Smooth muscle cell (in vitro differentiated cells): ENCODE measurements at regions not wholly inside any gene's neighbourhood (a gene's known extent, or its start where the extent isn't known, plus 50 kb on each side); places are given as distances from the start of the nearest gene placed in this dataset.
A peak's percentile ranks its signal among the peaks of the same experiment; 100 is the strongest.
"Not testable (repeated sequence)": the region's sequence is repeated elsewhere in the genome, so short reads cannot be mapped to it uniquely, and the experiment has no call there.

Source experiments
- DNase-seq: peaks from one replicate; lab custom pipeline; 2025; ENCODE audit not compliant: unreplicated experiment; lab: John Stamatoyannopoulos, UW
- H2AFZ ChIP-seq: fragments of 200-600 bp; sonication (generic); 2 replicates; pipeline ENCODE4 v1.6.0; 2016; ENCODE audit warnings: antibody characterized with exemption, low read depth, mild to moderate bottlenecking
- H3F3A ChIP-seq: fragments of 200-600 bp; sonication (generic); 2 replicates; pipeline ENCODE4 v1.6.0; 2017; ENCODE audit warnings: antibody characterized with exemption, low read depth
- H3K27ac ChIP-seq: fragments of 200-600 bp; sonication (generic); 2 replicates; pipeline ENCODE4 v1.5.1; 2016; ENCODE audit warnings: low read depth, mild to moderate bottlenecking
- H3K27me3 ChIP-seq: fragments of 200-600 bp; sonication (generic); 2 replicates; pipeline ENCODE4 v1.6.1; 2016; ENCODE audit warnings: low read depth, mild to moderate bottlenecking
- H3K36me3 ChIP-seq: fragments of 200-600 bp; sonication (generic); 2 replicates; pipeline ENCODE4 v1.5.1; 2016; ENCODE audit warnings: low read depth
- H3K4me1 ChIP-seq: fragments of 200-600 bp; sonication (generic); 2 replicates; pipeline ENCODE4 v1.5.1; 2016; ENCODE audit warnings: low read depth
- H3K4me2 ChIP-seq: fragments of 200-600 bp; sonication (generic); 2 replicates; pipeline ENCODE4 v1.6.0; 2016; ENCODE audit warnings: mild to moderate bottlenecking
- H3K4me3 ChIP-seq: fragments of 200-600 bp; sonication (generic); 2 replicates; pipeline ENCODE4 v1.5.1; 2016; ENCODE audit warnings: mild to moderate bottlenecking
- H3K79me2 ChIP-seq: fragments of 200-600 bp; sonication (generic); 2 replicates; pipeline ENCODE4 v1.6.0; 2016; ENCODE audit warnings: low read depth, mild to moderate bottlenecking
- H3K9ac ChIP-seq: fragments of 200-600 bp; sonication (generic); 2 replicates; pipeline ENCODE4 v1.6.0; 2016; ENCODE audit warnings: low read depth
- H3K9me3 ChIP-seq: fragments of 200-600 bp; sonication (generic); replicated peaks from 2 replicates; pipeline ENCODE4 v1.5.1; 2016; ENCODE audit warnings: low read depth
- H4K20me1 ChIP-seq: fragments of 200-600 bp; sonication (generic); 2 replicates; pipeline ENCODE4 v1.6.0; 2016; ENCODE audit warnings: low read depth
- WGBS: methylation state at CpG from one replicate; pipeline ENCODE4 v1.1.7; 2016; ENCODE audit warnings: low lambda C conversion rate; 5-methylcytosine and 5-hydroxymethylcytosine counted together
- TF ChIP-seq, protein P1 (sequence below): fragments of 200-600 bp; sonication (generic); IDR thresholded peaks from 2 replicates; pipeline ENCODE4 v1.5.1; 2017; ENCODE audit warnings: borderline replicate concordance, mild to moderate bottlenecking, antibody characterized with exemption; ENCODE audit not compliant: insufficient read depth, poor library complexity, severe bottlenecking

DNA sequence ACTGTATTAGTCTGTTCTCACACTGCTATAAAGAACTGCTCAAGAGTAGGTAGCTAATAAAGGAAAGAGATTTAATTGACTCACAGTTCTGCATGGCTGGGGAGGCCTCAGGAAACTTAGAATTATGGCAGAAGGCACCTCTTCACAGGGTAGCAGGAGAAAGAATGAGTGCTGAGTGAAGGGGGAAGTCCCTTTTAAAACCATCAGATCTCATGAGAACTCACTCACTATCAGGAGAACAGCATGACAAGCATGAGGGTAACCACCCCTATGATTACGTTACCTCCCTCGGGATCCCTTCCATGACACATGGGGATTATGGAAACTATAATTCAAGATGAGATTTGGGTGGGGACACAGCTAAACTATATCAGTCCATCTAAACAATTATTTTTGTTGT lies 261.0 kb downstream of the SPRY1 start:
- not testable (repeated sequence) for H4K20me1 ChIP-seq, H3K9ac ChIP-seq, H3K4me3 ChIP-seq, H3K27ac ChIP-seq, H3K27me3 ChIP-seq, H3K79me2 ChIP-seq, H3K9me3 ChIP-seq, H3K36me3 ChIP-seq, DNase-seq, H2AFZ ChIP-seq, H3F3A ChIP-seq, H3K4me2 ChIP-seq, H3K4me1 ChIP-seq
- WGBS = 90% methylated on average over 2 of the region's 2 CpGs

DNA sequence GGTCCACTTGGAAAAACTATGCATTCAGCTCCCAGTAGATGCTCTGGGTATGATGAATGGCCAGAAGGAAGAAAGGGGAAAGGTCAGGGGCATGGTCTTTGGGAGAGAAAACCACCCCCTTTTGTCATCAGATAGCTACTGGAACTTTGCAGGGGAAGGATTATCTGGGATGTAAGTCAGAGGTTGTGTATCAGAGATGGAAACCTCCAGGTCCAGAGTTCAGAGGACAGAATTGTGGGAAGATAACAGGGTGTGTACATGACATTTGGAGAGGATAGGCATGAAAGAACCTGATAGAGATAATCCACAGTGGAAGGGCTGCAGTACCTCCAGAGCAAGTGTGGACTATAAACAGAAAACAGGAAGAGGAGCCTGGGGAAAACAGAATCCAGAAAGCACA lies 262.7 kb downstream of the SPRY1 start:
- DNase-seq = no peak
- TF ChIP-seq, protein P1, sequence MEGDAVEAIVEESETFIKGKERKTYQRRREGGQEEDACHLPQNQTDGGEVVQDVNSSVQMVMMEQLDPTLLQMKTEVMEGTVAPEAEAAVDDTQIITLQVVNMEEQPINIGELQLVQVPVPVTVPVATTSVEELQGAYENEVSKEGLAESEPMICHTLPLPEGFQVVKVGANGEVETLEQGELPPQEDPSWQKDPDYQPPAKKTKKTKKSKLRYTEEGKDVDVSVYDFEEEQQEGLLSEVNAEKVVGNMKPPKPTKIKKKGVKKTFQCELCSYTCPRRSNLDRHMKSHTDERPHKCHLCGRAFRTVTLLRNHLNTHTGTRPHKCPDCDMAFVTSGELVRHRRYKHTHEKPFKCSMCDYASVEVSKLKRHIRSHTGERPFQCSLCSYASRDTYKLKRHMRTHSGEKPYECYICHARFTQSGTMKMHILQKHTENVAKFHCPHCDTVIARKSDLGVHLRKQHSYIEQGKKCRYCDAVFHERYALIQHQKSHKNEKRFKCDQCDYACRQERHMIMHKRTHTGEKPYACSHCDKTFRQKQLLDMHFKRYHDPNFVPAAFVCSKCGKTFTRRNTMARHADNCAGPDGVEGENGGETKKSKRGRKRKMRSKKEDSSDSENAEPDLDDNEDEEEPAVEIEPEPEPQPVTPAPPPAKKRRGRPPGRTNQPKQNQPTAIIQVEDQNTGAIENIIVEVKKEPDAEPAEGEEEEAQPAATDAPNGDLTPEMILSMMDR = no peak
- no peak overlapping the region for H3K4me2 ChIP-seq

DNA sequence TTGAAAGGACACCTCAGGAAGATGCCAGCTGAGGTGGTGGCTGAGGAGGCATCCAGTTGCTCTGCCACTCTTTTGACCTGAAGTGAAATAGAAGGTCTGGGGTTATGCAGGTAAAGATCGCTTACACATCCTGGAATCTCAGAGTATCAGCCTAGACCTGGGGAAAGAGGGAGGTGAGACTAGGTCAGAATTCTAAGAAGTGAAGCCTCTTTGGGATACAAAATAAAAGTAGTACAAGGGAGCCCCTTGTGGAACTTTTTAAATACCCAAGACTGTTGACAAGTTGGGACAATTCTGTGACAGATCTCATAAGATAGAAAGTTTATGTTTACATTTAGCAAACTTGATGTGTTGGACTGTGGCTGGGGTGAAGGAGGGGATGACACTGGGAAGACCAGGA lies 263.1 kb downstream of the SPRY1 start:
- TF ChIP-seq, protein P1 = peak; percentile 42
- no peak overlapping the region for H3K9ac ChIP-seq
- H3K4me3 ChIP-seq = no peak overlapping the region
- no peak overlapping the region for H3K4me2 ChIP-seq
- H3K27me3 ChIP-seq = no peaks in the 10 kb centered on the region
- H3K4me1 ChIP-seq = no peaks in the 10 kb centered on the region
- no peaks in the 10 kb centered on the region for H3K79me2 ChIP-seq
- H3K36me3 ChIP-seq = no peaks in the 10 kb centered on the region
- no peaks in the 10 kb centered on the region for H4K20me1 ChIP-seq
- no peaks in the 10 kb centered on the region for H3K9me3 ChIP-seq
- no peak overlapping the region for H3K27ac ChIP-seq
- H3F3A ChIP-seq = no peaks in the 10 kb centered on the region
- peak overlapping the region; percentile 15 for H2AFZ ChIP-seq
- 100% methylated on average over 1 of the region's 1 CpG for WGBS
- DNase-seq = no peak

More for the DNA sequence above, 262.7 kb downstream of the SPRY1 start:
- Histone ChIP-seq H3K27ac (no peak overlapping the region), H3K36me3 (no peaks in the 10 kb centered on the region), H3K27me3 (no peaks in the 10 kb centered on the region), H3K9ac (no peak overlapping the region), H2AFZ (peak overlapping the region; percentile 15), H4K20me1 (no peaks in the 10 kb centered on the region), H3K4me1 (no peaks in the 10 kb centered on the region), H3K9me3 (no peaks in the 10 kb centered on the region), H3F3A (no peaks in the 10 kb centered on the region), H3K4me3 (no peak overlapping the region), H3K79me2 (no peaks in the 10 kb centered on the region)

DNA sequence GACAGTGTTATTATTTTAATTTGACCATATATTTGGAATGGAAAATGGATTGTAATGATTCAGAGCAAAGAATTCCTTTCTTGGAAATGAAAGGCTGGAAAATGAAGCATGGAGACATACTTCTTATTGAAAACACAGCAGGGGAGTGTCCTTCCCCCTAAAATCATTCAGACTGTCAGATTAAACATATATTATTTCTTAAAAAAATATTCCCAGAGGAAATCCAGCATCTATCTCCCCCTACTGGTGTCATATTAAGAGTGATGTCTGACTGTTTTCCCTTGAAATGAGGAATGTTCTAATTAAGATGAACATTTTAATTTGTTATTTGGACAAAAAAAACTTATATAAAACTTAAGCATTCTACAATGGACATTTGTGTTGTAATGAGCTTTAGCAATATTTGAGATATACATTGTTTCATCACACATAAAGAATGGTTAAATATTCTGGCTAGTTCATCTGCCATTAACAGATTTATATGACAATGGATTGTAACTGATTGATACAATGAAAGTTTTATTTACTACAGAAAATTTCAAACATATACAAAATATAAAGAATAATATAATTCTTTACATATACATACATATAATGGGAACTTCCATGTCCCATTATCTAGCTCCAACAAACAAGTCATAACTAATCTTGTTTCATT lies 264.6 kb downstream of the SPRY1 start:
- no peak for DNase-seq
- no peaks in the 10 kb centered on the region for H3K4me1 ChIP-seq
- peak overlapping the region; percentile 5 for H2AFZ ChIP-seq
- H4K20me1 ChIP-seq = no peaks in the 10 kb centered on the region
- no peaks in the 10 kb centered on the region for H3K36me3 ChIP-seq
- no peaks in the 10 kb centered on the region for H3K79me2 ChIP-seq
- no peak overlapping the region for H3K9ac ChIP-seq
- no peaks in the 10 kb centered on the region for H3K9me3 ChIP-seq
- TF ChIP-seq, protein P1 = peak; percentile 68
- H3K27ac ChIP-seq = no peak overlapping the region
- H3K4me2 ChIP-seq = no peak overlapping the region
- H3K27me3 ChIP-seq = no peaks in the 10 kb centered on the region
- H3F3A ChIP-seq = no peaks in the 10 kb centered on the region
- no peak overlapping the region for H3K4me3 ChIP-seq
